GM23248 (cell line): ENCODE measurements at regions not wholly inside any gene's neighbourhood (a gene's known extent, or its start where the extent isn't known, plus 50 kb on each side); places are given as distances from the start of the nearest gene placed in this dataset.

Source experiments
- EZH2 ChIP-seq: fragments of 200-600 bp; sonication (generic); IDR thresholded peaks from 2 replicates; pipeline ENCODE4 v1.6.1; 2018; ENCODE audit warnings: antibody characterized with exemption, mild to moderate bottlenecking; ENCODE audit not compliant: insufficient read depth, poor library complexity, severe bottlenecking
- EZH2phosphoT487 ChIP-seq: fragments of 200-600 bp; sonication (generic); IDR thresholded peaks from 2 replicates; pipeline ENCODE4 v1.6.1; 2018; ENCODE audit warnings: antibody characterized with exemption, moderate library complexity, mild to moderate bottlenecking, low read depth; ENCODE audit not compliant: insufficient read depth

DNA sequence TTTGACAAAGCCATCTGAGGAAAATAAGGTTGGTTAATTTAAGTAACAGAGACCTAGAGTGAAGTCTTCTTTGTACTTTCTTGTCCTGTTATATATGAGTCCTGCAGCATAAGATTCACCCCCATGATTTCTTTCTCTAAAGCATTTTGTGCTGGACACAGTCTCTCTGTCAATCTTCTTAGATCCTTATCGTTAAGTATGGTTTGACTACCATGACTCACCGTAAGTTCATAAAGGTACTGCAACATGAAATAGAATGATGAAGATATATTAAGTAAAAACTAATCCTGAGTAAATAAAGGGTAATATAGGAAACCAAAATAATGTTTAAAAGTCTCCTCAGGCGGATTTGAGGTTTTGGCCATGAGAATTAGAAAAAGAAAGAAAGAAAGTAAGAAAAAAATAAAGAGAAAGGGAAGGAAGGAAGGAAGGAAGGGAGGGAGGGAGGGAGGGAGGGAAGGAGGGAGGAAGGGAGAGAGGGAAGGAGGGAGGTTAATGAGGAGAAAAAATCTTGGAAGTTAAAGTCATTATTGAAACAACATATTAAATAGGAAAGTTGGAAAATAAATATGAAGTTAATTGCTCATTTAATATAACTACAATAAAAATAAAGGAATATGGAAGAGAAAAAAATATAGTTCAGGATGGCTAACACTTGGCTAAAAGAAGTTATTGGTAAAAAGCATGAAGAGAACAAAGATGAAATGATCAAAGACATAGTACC is 980.3 kb upstream of the CDH2 start:
- no peak for TF ChIP-seq EZH2phosphoT487
- TF ChIP-seq EZH2, result no peak
